ENCODE measurements at regions not wholly inside any gene's neighbourhood (a gene's known extent, or its start where the extent isn't known, plus 50 kb on each side); places are given as distances from the start of the nearest gene placed in this dataset.

DNA sequence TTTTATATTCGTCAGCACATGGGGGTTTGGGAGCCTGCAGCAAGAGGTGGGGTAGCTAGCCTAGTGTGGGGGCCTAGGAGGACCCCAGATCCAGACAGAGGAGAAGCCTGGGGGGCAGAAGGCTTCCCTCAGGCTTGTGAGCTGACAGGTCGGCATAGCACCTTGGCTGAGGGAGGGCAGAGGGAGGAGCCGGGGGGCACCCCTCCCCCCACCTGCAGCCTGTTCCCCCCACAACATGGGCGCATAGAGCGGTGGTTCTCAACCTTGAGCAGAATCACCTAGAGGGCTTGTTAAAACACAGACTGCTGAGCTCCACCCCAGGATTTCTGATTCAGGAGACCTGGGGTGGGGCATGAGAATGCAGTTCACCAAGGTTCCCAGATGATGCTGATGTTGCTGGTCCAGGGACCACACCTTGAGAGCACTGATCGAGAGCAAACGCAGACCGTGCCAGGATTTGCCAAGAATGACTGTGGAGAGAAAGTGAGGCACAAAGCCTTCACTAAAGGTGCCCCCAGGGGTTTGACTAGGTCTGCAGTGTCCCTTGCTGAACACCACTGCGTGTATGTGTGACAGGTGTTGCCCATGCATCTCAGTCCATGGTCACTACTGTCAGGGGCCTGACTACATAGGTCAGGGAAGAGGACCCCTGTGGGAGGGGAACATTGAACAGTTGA is 163.3 kb downstream of the MACROH2A1 start:
- WGBS, 2 donors, result 44 to 55% methylated on average over 9 of the region's 9 CpGs
- DNase-seq (ENCODE audit: low spot score in 2 of 2), result peak in 1 of 2 donors; percentile 77
- intact Hi-C loops (cut with DNase I; ENCODE audit: low total_unique reads), result no loop called here
- TF ChIP-seq POLR2A (IDR thresholded peaks at IDR 0.05), result no peak
- TF ChIP-seq, protein P1, sequence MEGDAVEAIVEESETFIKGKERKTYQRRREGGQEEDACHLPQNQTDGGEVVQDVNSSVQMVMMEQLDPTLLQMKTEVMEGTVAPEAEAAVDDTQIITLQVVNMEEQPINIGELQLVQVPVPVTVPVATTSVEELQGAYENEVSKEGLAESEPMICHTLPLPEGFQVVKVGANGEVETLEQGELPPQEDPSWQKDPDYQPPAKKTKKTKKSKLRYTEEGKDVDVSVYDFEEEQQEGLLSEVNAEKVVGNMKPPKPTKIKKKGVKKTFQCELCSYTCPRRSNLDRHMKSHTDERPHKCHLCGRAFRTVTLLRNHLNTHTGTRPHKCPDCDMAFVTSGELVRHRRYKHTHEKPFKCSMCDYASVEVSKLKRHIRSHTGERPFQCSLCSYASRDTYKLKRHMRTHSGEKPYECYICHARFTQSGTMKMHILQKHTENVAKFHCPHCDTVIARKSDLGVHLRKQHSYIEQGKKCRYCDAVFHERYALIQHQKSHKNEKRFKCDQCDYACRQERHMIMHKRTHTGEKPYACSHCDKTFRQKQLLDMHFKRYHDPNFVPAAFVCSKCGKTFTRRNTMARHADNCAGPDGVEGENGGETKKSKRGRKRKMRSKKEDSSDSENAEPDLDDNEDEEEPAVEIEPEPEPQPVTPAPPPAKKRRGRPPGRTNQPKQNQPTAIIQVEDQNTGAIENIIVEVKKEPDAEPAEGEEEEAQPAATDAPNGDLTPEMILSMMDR (IDR thresholded peaks at IDR 0.05), result no peak
- no peak overlapping the region for H3K4me3 ChIP-seq (ENCODE audit: low read depth, poor library complexity, severe bottlenecking)

DNA sequence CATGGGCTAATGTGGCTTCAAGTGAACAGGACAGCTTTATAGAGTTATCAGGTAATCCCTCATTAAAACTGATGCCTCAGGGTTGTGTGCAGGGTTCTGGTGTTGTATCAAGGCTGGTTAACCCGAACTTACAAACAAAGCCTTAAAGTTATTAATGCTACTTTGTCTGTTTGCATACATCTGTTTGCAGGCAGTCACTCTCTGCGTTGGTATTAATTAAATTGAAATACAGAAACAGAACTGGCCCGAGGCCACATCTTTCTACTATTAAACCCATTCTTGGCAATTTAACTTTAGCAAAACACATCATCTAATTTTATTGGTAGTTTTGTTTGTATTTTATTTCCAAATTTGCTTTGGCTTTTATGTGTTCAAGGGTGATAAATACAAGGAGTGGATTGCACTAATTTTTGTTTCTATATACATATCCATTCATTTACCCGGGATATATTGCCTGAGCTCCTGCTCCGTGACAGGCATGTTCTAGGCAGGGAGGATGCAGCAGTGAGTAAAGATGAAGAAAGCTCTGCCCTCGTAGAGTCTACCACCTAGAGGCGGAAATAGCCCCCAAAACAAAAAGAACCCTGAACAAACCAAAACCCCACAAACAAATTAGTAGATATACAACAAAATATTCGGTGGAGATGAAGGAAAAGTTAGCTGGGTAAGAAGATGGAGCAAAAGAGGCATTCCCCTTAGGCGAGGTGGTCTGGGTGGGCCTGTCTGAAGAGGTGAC is 164.2 kb downstream of the MACROH2A1 start:
- intact Hi-C loops (cut with DNase I; ENCODE audit: low total_unique reads), result no loop called here
- H3K4me3 ChIP-seq (ENCODE audit: low read depth, poor library complexity, severe bottlenecking), result no peak overlapping the region
- TF ChIP-seq, protein P1 (IDR thresholded peaks at IDR 0.05), result no peak
- no peak for TF ChIP-seq POLR2A (IDR thresholded peaks at IDR 0.05)
- WGBS, 2 donors, result 71 to 76% methylated on average over 9 of the region's 9 CpGs
- DNase-seq (ENCODE audit: low spot score in 2 of 2), result peak in 1 of 2 donors; percentile 28

DNA sequence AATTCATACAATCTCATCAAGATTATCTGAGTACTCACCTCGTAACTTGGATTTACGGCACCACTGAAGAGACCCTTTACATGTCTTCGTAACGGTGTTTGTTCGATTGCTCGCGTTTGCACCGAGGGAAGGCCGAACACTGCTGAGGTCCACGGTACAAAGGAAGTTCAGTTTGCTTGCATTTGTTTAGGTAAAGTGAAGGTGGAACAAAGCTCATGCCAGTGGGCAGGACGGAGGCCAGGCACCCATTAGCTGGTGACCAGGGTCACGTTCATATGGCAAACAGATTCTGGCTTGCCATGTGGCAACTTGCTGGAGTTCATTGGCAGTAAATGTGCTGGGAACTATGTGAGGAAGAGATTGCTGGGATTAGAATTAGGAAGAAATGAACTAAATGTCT is 164.8 kb downstream of the MACROH2A1 start:
- 83 to 84% methylated on average over 12 of the region's 12 CpGs for WGBS, 2 donors
- H3K4me3 ChIP-seq (ENCODE audit: low read depth, poor library complexity, severe bottlenecking), result no peak overlapping the region
- DNase-seq (ENCODE audit: low spot score in 2 of 2), result peak in 1 of 2 donors; percentile 73
- no peak for TF ChIP-seq POLR2A (IDR thresholded peaks at IDR 0.05)
- TF ChIP-seq, protein P1 (IDR thresholded peaks at IDR 0.05), result no peak
- intact Hi-C loops (cut with DNase I; ENCODE audit: low total_unique reads), result no loop called here

DNA sequence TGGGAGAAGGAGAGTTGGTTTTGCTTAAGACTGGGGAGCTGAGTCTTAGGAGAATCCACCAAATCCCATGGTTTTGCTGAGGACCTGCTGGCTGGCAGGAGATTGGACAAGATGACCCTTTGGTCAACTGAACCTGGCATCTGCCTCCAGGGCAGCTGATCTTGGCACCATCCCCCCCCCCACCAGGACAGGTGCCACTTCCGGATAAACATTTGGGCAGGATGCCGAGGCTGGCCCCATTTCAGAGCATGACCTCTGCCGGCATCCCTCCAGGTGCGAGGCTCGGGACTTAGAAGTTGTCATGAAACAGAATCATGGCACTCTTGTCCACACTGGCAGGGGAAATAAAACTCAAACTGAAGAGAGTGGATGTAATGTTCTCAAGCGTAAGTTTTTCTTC is 165.6 kb downstream of the MACROH2A1 start:
- H3K4me3 ChIP-seq (ENCODE audit: low read depth, poor library complexity, severe bottlenecking), result no peak overlapping the region
- intact Hi-C loops (cut with DNase I; ENCODE audit: low total_unique reads), result no loop called here
- WGBS, 2 donors, result 74 to 79% methylated on average over 6 of the region's 6 CpGs
- no peak for DNase-seq (ENCODE audit: low spot score in 2 of 2)
- no peak for TF ChIP-seq POLR2A (IDR thresholded peaks at IDR 0.05)
- TF ChIP-seq, protein P1 (IDR thresholded peaks at IDR 0.05), result no peak

DNA sequence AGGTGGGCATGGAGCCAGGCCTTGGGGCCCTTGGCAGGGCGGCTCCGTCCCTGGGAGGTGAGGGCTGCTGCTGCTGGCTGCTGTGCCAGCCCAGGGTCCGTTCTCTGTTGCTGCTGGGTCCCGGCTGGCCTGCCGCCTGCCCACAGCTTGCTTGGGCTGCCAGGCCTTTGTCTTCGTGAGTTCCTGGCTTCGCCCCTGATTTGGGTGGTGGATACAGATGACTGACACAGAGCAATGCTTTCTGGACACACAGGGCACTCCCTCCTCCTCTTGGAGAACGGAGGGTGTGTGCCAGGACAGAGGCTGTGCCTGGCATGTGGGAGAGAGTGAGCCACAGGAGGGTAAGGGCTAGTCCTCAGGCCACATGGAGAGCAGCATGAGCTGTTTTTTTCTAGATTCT is 166.1 kb downstream of the MACROH2A1 start:
- DNase-seq (ENCODE audit: low spot score in 2 of 2), result no peak
- intact Hi-C loops (cut with DNase I; ENCODE audit: low total_unique reads), result no loop called here
- 43 to 58% methylated on average over 6 to 8 of the region's 8 CpGs for WGBS, 2 donors

More for the DNA sequence above, 166.1 kb downstream of the MACROH2A1 start:
- no peak overlapping the region for H3K4me3 ChIP-seq (ENCODE audit: low read depth, poor library complexity, severe bottlenecking)
- no peak for TF ChIP-seq POLR2A (IDR thresholded peaks at IDR 0.05)
- TF ChIP-seq, protein P1 (IDR thresholded peaks at IDR 0.05), result no peak

Measured in lower leg skin (tissue), 4 donors.